ENCODE measurements at regions not wholly inside any gene's neighbourhood (a gene's known extent, or its start where the extent isn't known, plus 50 kb on each side); places are given as distances from the start of the nearest gene placed in this dataset.

DNA sequence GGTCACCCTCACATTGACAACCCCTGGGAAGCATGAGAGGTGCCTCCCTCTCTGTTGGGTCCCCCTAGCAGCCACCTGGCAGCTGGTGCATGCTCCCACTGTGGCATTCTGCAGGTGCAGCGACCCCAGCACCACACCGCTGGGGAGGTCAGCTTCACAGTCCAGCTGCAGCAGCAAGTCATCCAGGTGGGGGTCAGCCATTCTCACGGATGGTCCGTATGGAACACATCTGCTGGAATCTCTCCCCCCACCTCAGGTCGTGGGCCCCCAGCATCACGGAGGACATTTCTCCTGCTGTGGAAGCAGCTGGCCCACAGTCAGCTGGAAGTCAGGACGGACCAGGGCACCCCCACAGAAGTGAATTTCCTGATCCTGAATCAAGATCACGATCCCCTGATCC lies 201.3 kb downstream of the COG6 start:
- DNase-seq (ENCODE audit: low read depth in 4 of 4, low spot score in 1 of 4) = no peak

DNA sequence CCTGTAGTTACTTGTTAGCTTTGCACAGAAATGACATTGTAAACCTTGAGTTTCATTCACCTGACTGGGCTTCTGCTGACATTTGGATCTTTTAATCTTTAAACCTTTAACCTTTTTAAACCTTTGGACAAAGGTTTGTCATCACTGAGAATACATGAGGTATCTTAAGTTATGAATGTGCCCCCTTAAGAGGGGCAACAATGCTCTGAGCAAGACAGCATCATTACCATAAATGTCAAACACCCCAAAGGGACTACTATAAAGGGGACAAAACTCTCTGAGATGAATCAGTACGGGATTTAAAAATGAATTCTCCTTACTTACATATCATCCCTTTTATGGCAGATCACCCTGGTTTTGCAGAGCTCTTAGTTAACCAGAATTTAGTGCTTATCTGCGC lies 203.3 kb downstream of the COG6 start:
- DNase-seq (ENCODE audit: low read depth in 4 of 4, low spot score in 1 of 4) = no peak

- DNase-seq (ENCODE audit: low read depth in 4 of 4, low spot score in 1 of 4) = no peak
These were observed 204.4 kb downstream of the COG6 start for GRCh38 chr13:39859898-39860297.

DNA sequence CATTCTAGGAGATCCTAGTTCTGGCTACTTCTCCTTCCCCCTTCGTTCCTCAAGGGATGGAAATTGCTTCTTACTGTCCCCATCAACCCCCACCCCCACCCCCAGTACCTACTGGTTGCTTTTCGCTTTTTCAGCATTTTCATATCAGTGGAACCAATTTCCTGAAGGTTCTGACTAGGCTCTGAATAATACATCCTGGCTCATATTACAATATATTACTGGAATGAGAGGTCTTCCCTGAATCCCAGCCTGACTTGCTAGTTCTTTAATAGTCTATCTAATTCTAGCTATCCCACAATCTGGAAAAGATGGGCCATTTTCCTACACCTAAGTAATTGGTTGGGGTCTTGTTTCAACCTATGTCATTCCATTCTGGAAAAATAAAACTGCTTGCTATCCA lies 207.4 kb downstream of the COG6 start:
- DNase-seq (ENCODE audit: low read depth in 4 of 4, low spot score in 1 of 4) = no peak

DNA sequence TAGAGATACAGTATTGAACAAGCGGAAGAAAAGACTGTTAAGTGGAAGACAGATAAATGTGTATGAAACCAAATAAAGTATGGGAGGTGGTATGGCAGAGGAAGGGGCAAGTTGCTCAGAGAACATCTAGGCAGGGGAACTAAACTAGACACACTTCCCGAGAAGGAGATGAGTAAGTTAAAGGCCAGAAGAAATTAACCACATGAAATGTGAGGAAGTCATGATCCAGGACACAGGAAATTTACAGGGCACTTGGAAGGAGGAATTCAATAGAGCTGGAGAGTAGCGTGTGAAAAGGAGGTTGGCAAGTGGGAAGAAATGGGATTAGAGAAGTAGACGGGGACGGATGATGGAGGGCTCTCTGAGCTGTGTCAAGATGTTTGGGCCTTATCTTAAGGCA lies 208.8 kb downstream of the COG6 start:
- no peak for DNase-seq (ENCODE audit: low read depth in 4 of 4, low spot score in 1 of 4)

GRCh38 chr13:39866722-39867121 lies 211.3 kb downstream of the COG6 start:
- DNase-seq (ENCODE audit: low read depth in 4 of 4, low spot score in 1 of 4) = no peak

DNA sequence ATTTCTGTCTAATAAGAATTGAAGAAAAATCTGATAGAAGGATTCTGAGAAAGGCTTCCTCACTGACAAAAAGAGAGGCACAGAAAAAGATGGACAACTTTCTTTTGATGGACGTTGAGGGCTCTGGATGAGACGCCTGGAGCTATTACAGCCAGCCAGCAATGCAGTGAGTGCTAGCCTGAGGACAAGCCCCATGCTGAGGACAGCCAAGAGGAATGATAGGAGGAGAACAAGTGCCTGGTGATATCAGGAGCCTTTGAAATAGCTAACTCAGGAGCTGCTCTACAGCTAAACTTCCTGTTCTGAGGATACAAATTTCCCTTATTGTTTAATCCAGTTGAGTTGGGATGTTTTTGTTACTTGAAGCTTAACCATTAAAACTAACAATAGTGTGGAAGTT lies 212.3 kb downstream of the COG6 start:
- DNase-seq (ENCODE audit: low read depth in 4 of 4, low spot score in 1 of 4) = no peak

GRCh38 chr13:39870197-39870747 lies 214.8 kb downstream of the COG6 start:
- no peak for DNase-seq (ENCODE audit: low read depth in 4 of 4, low spot score in 1 of 4)

DNA sequence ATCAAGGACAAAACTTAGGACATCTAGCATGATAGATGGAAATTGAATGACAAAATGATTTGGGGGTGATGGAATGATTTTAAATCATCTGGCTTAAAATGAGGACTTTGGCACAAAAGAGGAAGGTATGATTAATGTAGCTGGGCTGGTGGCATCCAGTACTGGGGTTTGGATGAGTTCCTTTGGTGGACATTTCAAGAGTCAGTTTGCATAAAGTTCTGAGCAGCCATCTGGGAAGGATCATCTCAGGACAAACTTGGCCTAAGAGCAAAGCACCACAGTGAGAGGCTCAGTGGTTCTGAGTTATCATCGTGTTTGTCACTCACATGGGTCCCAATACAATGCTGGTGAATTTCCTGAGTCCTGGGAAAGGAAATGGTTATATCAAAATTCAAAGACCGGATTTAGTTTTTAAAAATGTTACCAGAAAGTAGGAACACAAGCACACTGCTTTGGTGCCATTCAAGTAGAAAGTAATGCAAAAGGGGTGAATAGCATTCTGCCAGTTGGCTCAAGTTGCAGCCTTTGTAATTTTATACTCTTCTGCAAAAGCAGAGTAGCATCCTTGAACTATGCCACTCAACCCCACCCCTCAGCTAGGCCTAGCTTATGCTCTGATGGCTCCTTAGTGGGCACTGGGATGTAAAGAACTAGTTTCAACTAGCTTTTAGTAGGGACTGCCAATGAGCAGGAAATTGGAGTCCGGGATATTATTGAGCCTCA lies 219.0 kb downstream of the COG6 start:
- DNase-seq (ENCODE audit: low read depth in 4 of 4, low spot score in 1 of 4) = no peak

DNA sequence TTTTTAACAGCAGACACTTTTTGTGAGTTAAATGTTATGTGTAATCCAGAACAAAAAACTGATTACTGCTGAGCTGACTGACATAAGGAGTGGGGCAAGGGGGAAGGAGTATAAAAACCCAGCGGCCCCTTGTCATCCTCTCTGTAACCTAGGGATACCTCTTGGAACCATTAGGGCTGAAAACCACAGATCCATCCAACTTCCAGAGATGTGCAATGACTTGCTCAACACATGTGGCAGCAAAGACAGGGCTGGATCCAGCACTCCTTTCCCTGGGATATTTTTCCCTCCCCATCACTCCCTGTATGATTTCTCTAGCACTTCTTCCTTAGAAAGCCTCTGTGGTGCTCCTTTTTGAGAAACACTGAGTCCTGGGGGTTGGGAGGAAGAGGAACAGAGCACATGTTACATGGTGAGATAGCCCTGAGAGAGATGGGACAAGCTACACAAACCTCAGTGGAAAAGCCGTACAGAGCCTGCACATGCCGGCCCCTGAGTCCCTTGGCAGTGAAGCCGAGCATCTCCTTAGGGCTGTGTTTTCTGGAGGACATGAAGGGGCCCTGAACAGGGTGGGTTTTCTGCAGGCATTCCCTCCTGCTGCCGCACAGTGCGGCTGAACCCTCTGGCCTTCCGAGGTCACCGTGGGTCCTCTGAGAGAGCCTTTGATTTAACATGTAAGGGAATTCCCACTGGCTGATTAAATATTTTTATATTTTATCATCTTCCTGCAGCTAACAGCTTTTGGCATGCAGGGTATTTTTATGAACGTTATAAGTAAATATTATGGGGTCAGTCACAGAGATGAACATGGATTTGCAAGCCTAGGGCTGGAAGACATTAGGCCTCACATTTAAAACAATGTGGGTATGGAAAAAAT lies 219.9 kb downstream of the COG6 start:
- DNase-seq (ENCODE audit: low read depth in 4 of 4, low spot score in 1 of 4) = no peak

DNA sequence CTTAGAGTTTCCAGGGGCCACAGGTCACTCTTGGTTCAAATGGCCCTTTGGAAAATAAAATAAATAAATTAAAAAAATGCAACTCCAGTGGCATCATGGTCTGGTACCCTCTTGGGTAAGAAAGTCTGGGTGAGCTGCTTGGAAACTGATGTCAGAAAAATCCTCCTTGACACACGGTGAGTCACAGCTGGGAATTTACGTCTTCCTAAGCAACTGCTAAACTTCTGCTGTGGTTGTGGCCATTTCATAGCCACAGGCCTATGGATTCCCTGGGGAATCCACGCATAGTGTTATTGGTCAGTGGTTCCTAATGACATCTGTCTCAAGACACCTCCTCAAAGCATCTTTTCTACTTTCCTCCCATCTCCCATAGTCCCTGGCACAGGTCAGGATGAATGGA lies 220.8 kb downstream of the COG6 start:
- DNase-seq (ENCODE audit: low read depth in 4 of 4, low spot score in 1 of 4) = no peak

- DNase-seq (ENCODE audit: low read depth in 4 of 4, low spot score in 1 of 4) = no peak
These were observed 221.7 kb downstream of the COG6 start for GRCh38 chr13:39877134-39877533.

DNA sequence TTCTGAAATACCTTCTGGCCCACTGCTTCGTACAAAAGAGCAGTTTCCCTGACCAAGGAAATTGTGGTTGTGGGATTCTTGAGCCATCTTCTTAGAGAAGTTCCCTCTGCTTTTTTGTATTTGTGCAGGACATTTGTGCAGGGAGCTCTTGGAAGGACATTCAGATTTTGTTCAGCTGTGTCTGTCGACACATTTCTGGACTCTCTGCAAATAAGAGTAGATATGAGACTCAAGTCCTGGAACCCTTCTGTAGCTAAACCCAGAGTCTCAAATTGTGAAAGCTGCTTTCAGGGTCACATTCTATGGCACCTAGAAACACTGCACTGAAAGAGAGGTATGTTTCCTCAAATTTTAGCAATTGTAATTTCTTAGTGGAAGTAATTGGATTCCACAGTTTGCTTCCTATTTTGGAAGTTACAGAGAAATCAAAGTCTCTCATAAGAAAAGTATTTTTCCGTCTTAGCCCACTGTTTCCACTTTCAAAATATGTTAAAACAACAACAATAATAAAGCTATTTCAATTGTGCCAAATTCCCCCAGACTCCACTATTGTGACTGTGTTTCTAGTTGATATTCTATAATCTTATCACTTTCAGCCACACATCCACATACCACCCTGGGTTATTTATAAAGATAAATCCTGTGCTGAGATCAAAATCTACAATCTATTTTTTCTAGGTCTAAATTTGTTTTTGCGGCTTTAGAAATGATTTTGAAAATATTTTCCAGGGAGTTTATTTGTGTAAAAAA lies 224.0 kb downstream of the COG6 start:
- DNase-seq (ENCODE audit: low read depth in 4 of 4, low spot score in 1 of 4) = no peak

- DNase-seq (ENCODE audit: low read depth in 4 of 4, low spot score in 1 of 4) = no peak
These were observed 225.9 kb downstream of the COG6 start for GRCh38 chr13:39881383-39881782.

DNA sequence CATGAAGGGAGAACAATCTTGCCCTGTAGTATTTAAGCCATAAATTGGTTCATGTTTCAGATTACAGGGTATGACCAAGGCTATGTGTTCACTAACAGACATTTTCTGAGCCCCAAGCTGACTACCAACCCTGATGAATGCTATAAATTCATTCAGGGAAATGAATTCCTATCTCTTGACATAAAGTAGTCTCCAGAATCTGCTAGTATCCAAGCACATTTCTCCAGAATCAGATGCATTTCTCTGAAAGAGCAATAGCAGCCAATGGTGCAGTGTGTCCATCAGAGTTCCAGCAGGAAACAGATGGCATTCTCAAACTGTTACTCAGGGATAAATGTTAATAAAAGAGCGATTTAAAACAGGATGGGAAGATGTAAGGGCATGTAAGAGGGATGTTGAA lies 226.4 kb downstream of the COG6 start:
- no peak for DNase-seq (ENCODE audit: low read depth in 4 of 4, low spot score in 1 of 4)

DNA sequence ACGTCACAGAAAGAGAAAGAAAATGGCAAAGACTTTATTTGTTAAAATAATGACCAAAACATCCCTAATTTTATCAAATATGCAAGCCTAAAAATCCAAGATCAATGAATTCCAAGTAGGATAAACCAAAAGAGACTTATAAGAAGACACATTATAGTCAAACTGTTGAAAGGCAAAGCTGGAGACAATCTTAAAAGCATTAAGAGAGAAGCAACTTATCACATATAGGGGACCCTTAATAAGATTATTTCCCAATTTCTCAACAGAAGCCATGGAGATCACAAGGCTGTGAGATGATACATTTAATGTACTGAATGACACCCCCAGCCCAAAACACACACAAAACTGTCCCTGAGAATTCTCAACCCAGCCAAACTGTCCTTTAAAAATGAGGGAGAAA lies 228.7 kb downstream of the COG6 start:
- no peak for DNase-seq (ENCODE audit: low read depth in 4 of 4, low spot score in 1 of 4)

GRCh38 chr13:39886336-39886735 lies 230.9 kb downstream of the COG6 start:
- DNase-seq (ENCODE audit: low read depth in 4 of 4, low spot score in 1 of 4) = no peak

GRCh38 chr13:39887387-39887786 lies 231.9 kb downstream of the COG6 start:
- no peak for DNase-seq (ENCODE audit: low read depth in 4 of 4, low spot score in 1 of 4)

DNA sequence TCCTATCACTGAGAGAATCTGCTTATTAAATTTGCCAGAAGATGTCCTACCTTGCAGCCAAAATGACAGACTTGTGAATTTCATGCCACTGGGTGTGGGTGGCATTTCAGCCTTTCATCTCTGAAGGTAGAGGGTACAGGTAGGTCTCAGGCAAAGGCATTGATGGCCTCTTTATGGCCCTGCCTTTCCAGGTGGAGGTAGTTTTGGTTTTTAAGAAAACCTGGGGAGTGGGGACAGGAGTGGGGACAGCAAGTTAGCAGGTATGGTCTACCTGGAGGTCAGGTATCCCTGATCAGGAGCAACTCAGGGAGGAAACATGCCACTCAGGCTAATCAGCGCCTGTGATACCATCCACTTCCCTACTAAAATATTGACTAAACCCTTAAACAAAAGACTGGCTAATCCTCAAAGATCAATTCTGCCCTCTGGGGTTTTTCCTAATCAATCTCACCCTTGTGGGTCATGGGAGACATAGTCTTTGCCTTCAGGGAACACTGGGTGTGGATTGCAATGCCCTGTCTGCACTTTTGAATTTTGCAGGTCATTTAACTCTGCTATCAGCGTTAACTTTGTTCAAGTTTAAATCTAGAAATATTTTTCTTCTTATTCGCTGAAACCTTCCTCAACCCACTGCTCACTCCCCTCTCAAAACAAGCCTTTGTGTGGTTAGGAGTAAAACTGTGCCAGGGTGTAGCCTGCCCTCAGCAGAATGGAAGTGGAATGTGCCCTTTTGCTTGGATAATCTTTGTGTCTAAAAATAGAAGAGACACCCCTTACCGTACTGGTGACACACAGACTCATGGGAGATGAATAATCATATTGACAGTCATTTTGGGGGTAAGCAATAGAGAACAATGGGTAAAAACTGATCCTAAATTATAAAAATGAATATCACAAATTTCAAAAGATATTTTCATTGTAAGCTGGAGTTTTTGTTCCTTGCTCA lies 233.7 kb downstream of the COG6 start:
- DNase-seq (ENCODE audit: low read depth in 4 of 4, low spot score in 1 of 4) = no peak

DNA sequence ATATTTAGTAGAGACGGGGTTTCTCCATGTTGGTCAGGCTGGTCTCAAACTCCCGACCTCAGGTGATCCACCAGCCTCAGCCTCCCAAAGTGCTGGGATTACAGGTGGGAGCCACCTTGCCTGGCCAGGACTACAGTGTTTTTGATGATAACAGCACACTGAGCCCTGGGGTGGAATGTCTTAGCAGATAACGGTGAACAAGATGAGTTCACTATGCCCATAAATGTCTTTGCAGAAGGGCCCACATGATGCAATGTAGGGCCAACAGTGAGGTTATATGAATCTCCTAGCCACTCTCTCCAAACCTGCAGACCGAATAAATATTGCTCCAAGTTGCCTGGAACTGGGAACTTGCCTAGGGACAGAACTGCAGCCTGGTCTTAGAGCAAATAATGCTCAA lies 235.1 kb downstream of the COG6 start:
- no peak for DNase-seq (ENCODE audit: low read depth in 4 of 4, low spot score in 1 of 4)

All from stimulated activated CD4-positive, alpha-beta T cell treated with anti-CD3 and anti-CD28 coated beads, Interleukin-1b, Interleukin-23, amount 100 ng/mL, for 24 hours (primary cell).